Esophagus squamous epithelium (tissue), 4 donors: ENCODE measurements at regions not wholly inside any gene's neighbourhood (a gene's known extent, or its start where the extent isn't known, plus 50 kb on each side); places are given as distances from the start of the nearest gene placed in this dataset.

Experiments
- CTCF ChIP-seq, 6 experiments: fragments of 450-650 bp in 4 of 6; fragments of 200-600 bp in 2 of 6; sonication (generic) in 2 of 6; IDR thresholded peaks; one replicate each; pipeline ENCODE4 v1.5.1; 2016 to 2019; ENCODE audit warnings: antibody characterized with exemption in 6 of 6, mild to moderate bottlenecking in 4 of 6, moderate library complexity in 4 of 6
- POLR2A ChIP-seq, 4 donors: fragments of 450-650 bp; IDR thresholded peaks; one replicate each; pipeline ENCODE4 v1.6.1; 2017; ENCODE audit warnings: antibody characterized with exemption in 4 of 4, mild to moderate bottlenecking in 4 of 4, moderate library complexity in 3 of 4

DNA sequence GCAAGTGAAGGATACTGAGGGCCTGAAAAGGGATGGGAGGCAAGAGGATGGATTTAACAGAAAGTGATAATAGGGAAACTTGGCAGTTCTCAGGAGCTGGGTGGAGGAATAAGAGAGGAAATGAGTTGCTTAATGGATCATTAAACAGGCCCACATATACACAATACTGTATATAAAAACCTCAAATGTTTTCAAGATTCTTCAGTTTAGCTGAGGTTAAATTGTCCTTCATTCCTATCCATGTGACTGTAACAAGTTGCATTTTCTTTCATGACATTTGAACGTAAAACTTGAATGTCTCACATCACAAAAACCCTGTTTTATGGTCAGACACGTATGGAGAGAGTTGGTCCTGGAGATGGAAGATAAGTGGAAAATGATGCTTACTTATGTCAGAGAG lies 76.5 kb upstream of the PLAC8 start:
- TF ChIP-seq CTCF (IDR thresholded peaks at IDR 0.05) (no peak), POLR2A (IDR thresholded peaks at IDR 0.05) (no peak)
